Small intestine (tissue), 7 donors: ENCODE measurements at regions not wholly inside any gene's neighbourhood (a gene's known extent, or its start where the extent isn't known, plus 50 kb on each side); places are given as distances from the start of the nearest gene placed in this dataset.
A peak's percentile ranks its signal among the peaks of the same experiment; 100 is the strongest.

Source experiments
- DNase-seq, 2 donors: peaks; one replicate each; pipeline versions ENCODE4 v3.0.0 to v3.0.0-alpha.2; 2013
- FAIRE-seq: peaks from 2 replicates; lab custom pipeline; 2012; peaks lifted over from hg19 to GRCh38; lab: Jason Lieb, UNC
- H3K27ac ChIP-seq, 3 donors: one replicate each; pipeline ENCODE4 v1.5.1; 2013; ENCODE audit warnings: low read length in 2 of 3, mild to moderate bottlenecking in 2 of 3, control low read depth in 1 of 3, inconsistent platforms in 1 of 3, low read depth in 1 of 3, moderate library complexity in 1 of 3
- H3K27me3 ChIP-seq, 3 donors: one replicate each; pipeline ENCODE4 v1.6.1; 2013; ENCODE audit warnings: low read length in 3 of 3, inconsistent platforms in 1 of 3; ENCODE audit not compliant: control insufficient read depth in 3 of 3, insufficient read depth in 3 of 3
- H3K36me3 ChIP-seq, 3 donors: one replicate each; pipeline ENCODE4 v1.6.1; 2013; ENCODE audit warnings: low read length in 3 of 3, inconsistent platforms in 1 of 3, low read depth in 1 of 3, mild to moderate bottlenecking in 1 of 3, moderate library complexity in 1 of 3; ENCODE audit not compliant: control insufficient read depth in 3 of 3, insufficient read depth in 2 of 3
- H3K4me1 ChIP-seq, 3 donors: one replicate each; pipeline ENCODE4 v1.6.1; 2013; ENCODE audit warnings: low read length in 2 of 3, inconsistent platforms in 1 of 3, low read depth in 1 of 3, mild to moderate bottlenecking in 1 of 3, moderate library complexity in 1 of 3; ENCODE audit not compliant: control insufficient read depth in 3 of 3, insufficient read depth in 2 of 3
- H3K4me3 ChIP-seq, 3 donors: one replicate each; pipeline ENCODE4 v1.5.1; 2013; ENCODE audit warnings: low read length in 3 of 3, control low read depth in 1 of 3, inconsistent platforms in 1 of 3, low read depth in 1 of 3, mild to moderate bottlenecking in 1 of 3, moderate library complexity in 1 of 3
- H3K9me3 ChIP-seq, 2 donors: one replicate each; pipeline ENCODE4 v1.6.1; 2013; ENCODE audit warnings: low read depth in 1 of 2, low read length in 1 of 2; ENCODE audit not compliant: control insufficient read depth in 2 of 2, insufficient read depth in 1 of 2
- WGBS, 3 donors: extraction: QIAGEN DNeasy Blood & Tissue Kit; methylation state at CpG; one replicate each; pipeline ENCODE4 v1.1.7; 2013; 5-methylcytosine and 5-hydroxymethylcytosine counted together
- donor health status: healthy with polysubstance abuse.
- donor health status: control.
- donor health status: control.
- donor health status: Bipolar disorder and iron deficiency.
- donor health status: healthy.

- FAIRE-seq (no peak), DNase-seq (no peak)
- Histone ChIP-seq H3K27ac (no peak overlapping the region), H3K36me3 (no peaks in the 10 kb centered on the region), H3K4me1 (no peaks in the 10 kb centered on the region), H3K9me3 (no peaks in the 10 kb centered on the region), H3K4me3 (no peak overlapping the region), H3K27me3 (no peaks in the 10 kb centered on the region)
- WGBS, 3 donors = 32 to 54% (median 36%) methylated on average over 4 of the region's 4 CpGs
Measured at GRCh38 chr2:64374686-64375085, 79.3 kb upstream of the LGALSL start.

DNA sequence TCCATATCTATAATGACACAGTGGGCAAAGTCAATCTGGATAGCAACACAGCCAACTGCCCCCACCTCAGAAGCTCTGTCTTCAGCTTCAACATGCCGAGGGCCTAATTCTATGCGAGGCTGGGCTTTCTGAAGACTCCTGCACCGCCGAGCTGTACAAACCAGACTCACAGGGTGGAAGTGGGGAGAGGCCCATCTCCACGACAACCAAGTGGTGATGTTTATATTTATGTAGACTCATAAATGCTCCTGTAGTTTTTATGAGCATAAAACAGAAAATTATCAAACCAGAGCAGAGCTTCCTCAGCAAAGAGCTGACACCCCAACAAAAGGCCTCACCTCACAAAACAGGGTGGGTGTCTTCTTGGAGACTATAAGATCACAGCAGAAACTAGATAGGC, 77.0 kb upstream of the LGALSL start:
- 49 to 64% (median 55%) methylated on average over 5 of the region's 5 CpGs for WGBS, 3 donors
- FAIRE-seq = no peak
- Histone ChIP-seq H3K27me3 (no peaks in the 10 kb centered on the region), H3K36me3 (no peaks in the 10 kb centered on the region), H3K9me3 (no peaks in the 10 kb centered on the region), H3K4me1 (no peaks in the 10 kb centered on the region), H3K27ac (no peak overlapping the region), H3K4me3 (no peak overlapping the region)
- peak in 1 of 2 donors; percentile 55 for DNase-seq

- DNase-seq (no peak), FAIRE-seq (no peak)
- no peaks in the 10 kb centered on the region for H3K4me1 ChIP-seq
- H3K4me3 ChIP-seq = no peak overlapping the region
- WGBS, 3 donors = 89 to 93% (median 90%) methylated on average over 7 of the region's 7 CpGs
- no peaks in the 10 kb centered on the region for H3K36me3 ChIP-seq
- H3K9me3 ChIP-seq = no peaks in the 10 kb centered on the region
- H3K27ac ChIP-seq = no peak overlapping the region
- H3K27me3 ChIP-seq = no peaks in the 10 kb centered on the region
Measured at GRCh38 chr2:64379186-64379585, 74.8 kb upstream of the LGALSL start.

DNA sequence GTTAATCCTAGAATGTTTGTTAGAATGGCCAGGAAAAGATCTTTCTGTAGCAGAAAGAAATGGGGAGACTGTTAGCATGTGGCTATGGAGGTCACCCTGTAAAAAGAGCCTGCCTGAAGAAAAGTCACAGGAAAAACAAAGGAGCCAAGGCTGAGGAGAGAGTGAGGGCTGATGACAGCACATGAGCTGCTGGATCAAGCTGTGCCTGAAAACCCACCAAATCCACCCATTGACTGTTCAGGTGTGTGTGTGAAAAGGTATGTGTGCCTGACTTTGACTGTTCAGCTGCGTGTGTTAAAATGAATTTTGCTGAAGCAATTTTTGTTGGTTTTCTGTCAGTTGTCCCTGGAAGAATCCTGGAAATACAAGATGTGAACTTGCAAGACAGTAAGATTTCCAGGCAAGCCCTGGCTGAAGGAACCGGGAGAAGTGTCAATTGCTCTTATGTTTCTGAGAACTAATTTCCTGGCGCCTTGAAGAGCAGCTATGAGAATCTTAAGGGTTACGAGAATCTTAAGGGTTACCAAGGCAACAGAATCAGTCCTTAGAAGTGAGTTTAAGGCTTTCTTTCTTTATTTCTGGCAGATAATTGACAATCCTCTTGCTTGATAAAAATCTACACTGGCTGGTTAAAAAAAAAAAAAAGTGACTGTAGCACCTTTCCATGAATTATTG, 73.0 kb upstream of the LGALSL start:
- Histone ChIP-seq H3K36me3 (no peaks in the 10 kb centered on the region), H3K27me3 (no peaks in the 10 kb centered on the region), H3K27ac (no peak overlapping the region), H3K4me3 (no peak overlapping the region), H3K4me1 (no peaks in the 10 kb centered on the region), H3K9me3 (no peaks in the 10 kb centered on the region)
- FAIRE-seq (no peak), DNase-seq (no peak)
- WGBS, 3 donors = 77 to 81% (median 80%) methylated on average over 4 of the region's 4 CpGs

- Histone ChIP-seq H3K9me3 (no peaks in the 10 kb centered on the region), H3K36me3 (no peaks in the 10 kb centered on the region), H3K4me1 (no peaks in the 10 kb centered on the region), H3K4me3 (no peak overlapping the region), H3K27ac (no peak overlapping the region), H3K27me3 (no peaks in the 10 kb centered on the region)
- WGBS, 3 donors = 95 to 100% (median 96%) methylated on average over 5 of the region's 5 CpGs
- DNase-seq (no peak), FAIRE-seq (no peak)
Measured at GRCh38 chr2:64383016-64383591, 70.9 kb upstream of the LGALSL start.

DNA sequence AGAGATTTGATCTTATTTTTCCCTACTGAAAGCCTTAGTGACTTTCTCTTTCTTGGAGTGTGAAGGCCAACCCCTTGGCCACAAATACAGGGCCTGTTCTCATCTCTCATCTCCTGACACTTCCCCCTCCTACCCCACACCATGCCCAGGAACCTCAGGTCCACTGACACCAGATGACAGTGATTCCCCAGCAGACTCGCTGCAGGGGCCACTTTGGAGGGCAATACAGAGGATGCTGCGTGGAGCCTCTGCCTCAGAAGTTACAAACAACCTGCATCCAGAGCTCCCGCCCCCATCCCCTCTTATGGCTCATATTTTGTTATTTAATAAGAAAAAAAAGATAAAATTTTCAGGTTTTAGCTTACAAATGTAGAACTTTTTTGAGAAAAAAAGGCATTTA, 70.1 kb upstream of the LGALSL start:
- Histone ChIP-seq H3K4me3 (no peak overlapping the region), H3K9me3 (no peaks in the 10 kb centered on the region), H3K36me3 (no peaks in the 10 kb centered on the region), H3K27ac (no peak overlapping the region), H3K4me1 (no peaks in the 10 kb centered on the region), H3K27me3 (no peaks in the 10 kb centered on the region)
- FAIRE-seq (no peak), DNase-seq (no peak)
- 86 to 94% (median 87%) methylated on average over 3 of the region's 3 CpGs for WGBS, 3 donors

- DNase-seq (no peak), FAIRE-seq (no peak)
- H3K27ac ChIP-seq = no peak overlapping the region
- H3K4me3 ChIP-seq = no peak overlapping the region
- no peaks in the 10 kb centered on the region for H3K9me3 ChIP-seq
- H3K4me1 ChIP-seq = peaks cover 0 to 8% (median 3%) of the 10 kb centered on the region in 3 donors
- WGBS, 3 donors = 80 to 86% (median 85%) methylated on average over 4 of the region's 4 CpGs
- no peaks in the 10 kb centered on the region for H3K27me3 ChIP-seq
- no peaks in the 10 kb centered on the region for H3K36me3 ChIP-seq
Measured at GRCh38 chr2:64386676-64387075, 67.3 kb upstream of the LGALSL start.

GRCh38 chr2:64390586-64390985, 63.4 kb upstream of the LGALSL start:
- peak; percentile 55 for FAIRE-seq
- no peak for DNase-seq
- Histone ChIP-seq H3K9me3 (no peaks in the 10 kb centered on the region), H3K27me3 (no peaks in the 10 kb centered on the region), H3K4me1 (peaks cover 0 to 35% (median 6%) of the 10 kb centered on the region in 3 donors), H3K27ac (peak overlapping the region in 1 of 3 donors; percentile 95), H3K4me3 (no peak overlapping the region), H3K36me3 (no peaks in the 10 kb centered on the region)

- 68 to 76% (median 75%) methylated on average over 2 of the region's 2 CpGs for WGBS, 3 donors
- Histone ChIP-seq H3K27me3 (no peaks in the 10 kb centered on the region), H3K4me3 (no peak overlapping the region), H3K27ac (peak overlapping the region in 2 of 3 donors; percentile 86 to 95), H3K4me1 (peaks cover 0 to 35% (median 6%) of the 10 kb centered on the region in 3 donors), H3K36me3 (no peaks in the 10 kb centered on the region), H3K9me3 (no peaks in the 10 kb centered on the region)
- DNase-seq = peak; percentile 77 to 82
- no peak for FAIRE-seq
Measured at GRCh38 chr2:64391424-64391823, 62.5 kb upstream of the LGALSL start.
